Natural killer cell treated with Interleukin-12 subunit alpha and Interleukin-12 subunit beta and Interleukin-15 and Interleukin-18, amount 100 ng/mL, for 72 hours (primary cell): ENCODE measurements at regions not wholly inside any gene's neighbourhood (a gene's known extent, or its start where the extent isn't known, plus 50 kb on each side); places are given as distances from the start of the nearest gene placed in this dataset.

Experiments used
- ATAC-seq, 2 donors: fragments of 150-1000 bp; cut with Tn5 transposase in 1 of 2; sonication (Bioruptor Pico), chemical (Tn5 transposase) in 1 of 2; 2 replicates each; pipeline ENCODE4 v1.10.0; 2021
- DNase-seq: peaks from one replicate; pipeline ENCODE4 v3.0.0; 2022; ENCODE audit warnings: low spot score
- H3K27ac Mint-ChIP-seq, 2 donors: 1 replicate in 1 of 2; 2 replicates in 1 of 2; pipeline ENCODE4 v1.8.0; 2022; ENCODE audit warnings: mixed read lengths in 2 of 2, mild to moderate bottlenecking in 1 of 2, moderate library complexity in 1 of 2
- H3K27me3 Mint-ChIP-seq, 2 donors: 1 replicate in 1 of 2; 2 replicates in 1 of 2; pipeline ENCODE4 v1.8.0; 2022; ENCODE audit warnings: mixed read lengths in 2 of 2
- H3K36me3 Mint-ChIP-seq: one replicate; pipeline ENCODE4 v1.8.0; 2022; ENCODE audit warnings: mixed read lengths
- H3K4me1 Mint-ChIP-seq, 2 donors: 1 replicate in 1 of 2; 2 replicates in 1 of 2; pipeline ENCODE4 v1.8.0; 2022; ENCODE audit warnings: low read depth in 2 of 2, mixed read lengths in 2 of 2, mild to moderate bottlenecking in 1 of 2
- H3K4me3 Mint-ChIP-seq: one replicate; pipeline ENCODE4 v1.8.0; 2022; ENCODE audit warnings: mixed read lengths
- H3K9me3 Mint-ChIP-seq: 2 replicates; pipeline ENCODE4 v1.8.0; 2022; ENCODE audit warnings: mixed read lengths

DNA sequence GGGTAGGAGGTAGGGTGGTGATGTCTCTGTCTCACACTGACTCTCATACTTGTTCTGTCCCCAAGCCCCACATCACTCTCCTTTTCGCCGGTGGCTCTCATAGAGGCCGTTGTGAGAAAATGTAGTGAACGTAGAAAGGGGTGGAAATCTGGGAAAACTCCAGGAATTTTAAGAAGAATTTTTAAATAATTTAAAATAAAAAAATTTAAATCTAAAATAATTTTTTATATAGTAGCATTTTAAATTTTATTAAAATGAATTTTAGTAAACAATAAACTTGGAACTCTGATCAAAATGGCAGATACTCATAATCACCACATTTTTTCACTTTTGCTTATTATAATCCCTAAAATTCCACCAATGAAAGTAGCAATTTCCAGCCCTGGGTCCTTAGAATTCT, 473.6 kb upstream of the ZFHX3 start:
- Mint-ChIP-seq H3K36me3 (no peaks in the 10 kb centered on the region), H3K9me3 (peaks cover 2% of the 10 kb centered on the region), H3K4me1 (no peaks in the 10 kb centered on the region), H3K4me3 (no peak overlapping the region), H3K27ac (no peak overlapping the region), H3K27me3 (peaks cover 5% of the 10 kb centered on the region in 2 donors)
- no peak for ATAC-seq
- DNase-seq, result no peak

DNA sequence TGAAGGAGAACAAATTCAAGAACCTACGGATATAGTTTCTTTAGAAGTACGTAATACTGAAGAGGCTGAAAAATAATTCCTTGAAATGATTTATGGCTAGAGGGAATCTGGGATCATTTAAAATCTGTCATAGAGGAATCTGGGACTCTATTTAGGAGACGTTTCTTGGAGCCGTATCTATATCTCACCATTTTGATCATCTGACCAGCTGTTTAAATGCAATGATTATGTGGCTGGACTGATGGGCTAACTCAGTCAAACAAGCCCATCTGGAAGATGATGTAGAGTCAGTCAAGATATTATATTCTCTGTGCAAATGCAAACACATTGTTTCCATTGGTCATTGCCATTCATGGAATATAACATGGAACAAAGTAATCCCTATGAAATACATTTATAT, 467.7 kb upstream of the ZFHX3 start:
- no peak overlapping the region for H3K27ac Mint-ChIP-seq
- peaks cover 3 to 5% of the 10 kb centered on the region in 2 donors for H3K27me3 Mint-ChIP-seq
- DNase-seq, result no peak
- no peaks in the 10 kb centered on the region for H3K36me3 Mint-ChIP-seq
- ATAC-seq, result no peak
- peaks cover 6% of the 10 kb centered on the region for H3K9me3 Mint-ChIP-seq
- H3K4me1 Mint-ChIP-seq, result no peaks in the 10 kb centered on the region
- H3K4me3 Mint-ChIP-seq, result no peak overlapping the region

GRCh38 chr16:73510852-73511251, 462.9 kb upstream of the ZFHX3 start:
- no peaks in the 10 kb centered on the region for H3K27me3 Mint-ChIP-seq
- H3K4me1 Mint-ChIP-seq, result no peaks in the 10 kb centered on the region
- no peak for ATAC-seq
- no peak for DNase-seq
- H3K9me3 Mint-ChIP-seq, result peaks cover 7% of the 10 kb centered on the region
- H3K36me3 Mint-ChIP-seq, result no peaks in the 10 kb centered on the region
- no peak overlapping the region for H3K4me3 Mint-ChIP-seq
- H3K27ac Mint-ChIP-seq, result no peak overlapping the region

DNA sequence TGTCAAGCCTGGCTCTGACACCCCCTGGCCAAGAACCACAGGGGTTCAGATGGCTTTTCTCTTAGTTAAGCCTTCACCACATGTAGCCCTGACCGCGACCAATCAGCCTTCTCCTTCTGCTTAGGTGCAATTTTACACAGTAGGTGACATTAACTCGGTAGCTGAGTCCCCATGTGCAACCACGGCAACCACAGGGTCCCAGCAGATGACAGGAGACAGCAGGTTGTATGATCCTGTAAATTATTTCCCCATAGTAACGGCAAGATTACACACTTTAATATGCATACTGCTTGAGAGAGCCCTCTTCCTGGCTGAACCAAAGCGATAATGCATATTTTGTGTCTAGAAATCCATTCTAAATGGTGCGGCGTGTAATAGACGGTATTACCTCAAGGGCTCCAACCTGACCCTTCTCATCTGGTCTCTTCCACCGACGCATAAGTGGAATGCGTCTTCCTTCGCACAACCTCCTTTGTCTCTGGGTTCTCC, 458.7 kb upstream of the ZFHX3 start:
- H3K36me3 Mint-ChIP-seq, result no peaks in the 10 kb centered on the region
- no peak for ATAC-seq
- no peak overlapping the region for H3K4me3 Mint-ChIP-seq
- DNase-seq, result no peak
- H3K4me1 Mint-ChIP-seq, result no peaks in the 10 kb centered on the region
- no peaks in the 10 kb centered on the region for H3K27me3 Mint-ChIP-seq
- peaks cover 3% of the 10 kb centered on the region for H3K9me3 Mint-ChIP-seq
- H3K27ac Mint-ChIP-seq, result no peak overlapping the region

DNA sequence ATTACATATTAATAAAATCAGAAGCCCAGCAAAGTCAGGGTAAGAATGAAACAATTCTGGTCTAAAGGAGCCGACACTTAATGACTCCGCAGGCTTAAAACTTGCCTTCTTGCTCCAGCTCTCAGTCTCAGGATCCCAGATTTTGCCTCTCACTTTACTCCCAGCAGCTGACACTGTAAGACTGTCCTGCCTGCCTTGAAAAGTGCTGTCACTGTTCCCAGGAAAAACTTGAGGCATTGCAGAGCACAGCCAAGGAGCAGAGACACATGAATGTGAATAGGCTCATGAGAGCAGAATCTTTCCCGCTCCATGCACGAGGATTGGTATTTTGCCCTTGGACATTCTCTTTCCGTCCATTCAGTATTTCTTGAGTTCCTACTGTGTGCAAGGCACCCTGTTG, 457.6 kb upstream of the ZFHX3 start:
- ATAC-seq (no peak), DNase-seq (no peak)
- no peaks in the 10 kb centered on the region for H3K36me3 Mint-ChIP-seq
- H3K27ac Mint-ChIP-seq, result no peak overlapping the region
- no peaks in the 10 kb centered on the region for H3K4me1 Mint-ChIP-seq
- no peak overlapping the region for H3K4me3 Mint-ChIP-seq
- no peaks in the 10 kb centered on the region for H3K27me3 Mint-ChIP-seq
- peaks cover 3% of the 10 kb centered on the region for H3K9me3 Mint-ChIP-seq

- Mint-ChIP-seq H3K36me3 (no peaks in the 10 kb centered on the region), H3K27ac (no peak overlapping the region), H3K4me1 (no peaks in the 10 kb centered on the region), H3K9me3 (no peaks in the 10 kb centered on the region), H3K4me3 (no peak overlapping the region), H3K27me3 (no peaks in the 10 kb centered on the region)
- DNase-seq (no peak), ATAC-seq (no peak)
Observed at GRCh38 chr16:73504591-73505575, 457.0 kb upstream of the ZFHX3 start.

DNA sequence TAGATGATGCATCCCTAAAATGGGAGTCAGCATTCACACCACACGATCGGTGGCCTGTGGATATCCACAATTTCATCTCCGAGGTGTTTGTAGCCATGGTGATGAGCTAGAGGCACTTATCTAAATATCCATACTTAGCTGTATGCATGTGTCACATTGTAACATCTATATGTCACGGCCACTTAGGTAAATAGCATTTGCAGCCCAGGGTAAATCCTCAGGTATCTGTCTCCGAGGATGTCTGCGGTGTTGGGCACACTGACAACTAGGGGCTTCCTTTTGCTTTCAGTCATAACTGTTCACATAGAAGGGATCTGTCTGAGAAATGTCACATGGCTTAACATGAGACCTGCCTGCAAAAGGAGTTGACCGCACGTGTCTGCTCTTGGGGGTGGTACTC, 455.2 kb upstream of the ZFHX3 start:
- H3K9me3 Mint-ChIP-seq, result no peaks in the 10 kb centered on the region
- no peaks in the 10 kb centered on the region for H3K36me3 Mint-ChIP-seq
- H3K27me3 Mint-ChIP-seq, result no peaks in the 10 kb centered on the region
- no peak overlapping the region for H3K4me3 Mint-ChIP-seq
- no peaks in the 10 kb centered on the region for H3K4me1 Mint-ChIP-seq
- DNase-seq (no peak), ATAC-seq (no peak)
- no peak overlapping the region for H3K27ac Mint-ChIP-seq

DNA sequence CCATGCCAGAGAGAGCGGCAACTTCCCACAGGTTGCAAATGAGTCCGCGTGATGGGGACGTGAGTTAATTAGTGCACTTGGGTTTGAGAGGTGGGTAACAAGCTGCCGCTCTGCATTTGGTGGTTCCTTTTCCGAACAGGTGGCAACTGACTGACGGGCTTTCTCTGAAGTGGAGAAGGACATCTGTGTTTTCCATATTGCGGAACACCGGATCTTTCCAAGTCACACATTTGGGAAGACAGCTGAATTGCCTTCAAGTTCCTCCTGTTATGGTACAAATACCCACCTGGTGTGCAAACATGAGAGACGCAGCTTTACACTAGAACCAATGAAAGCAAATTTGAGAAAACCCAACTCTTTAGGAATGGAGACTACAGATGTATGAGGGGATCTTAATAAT, 451.3 kb upstream of the ZFHX3 start:
- H3K4me3 Mint-ChIP-seq, result no peak overlapping the region
- ATAC-seq (no peak), DNase-seq (no peak)
- H3K36me3 Mint-ChIP-seq, result no peaks in the 10 kb centered on the region
- H3K9me3 Mint-ChIP-seq, result no peaks in the 10 kb centered on the region
- H3K27me3 Mint-ChIP-seq, result no peaks in the 10 kb centered on the region
- H3K4me1 Mint-ChIP-seq, result no peaks in the 10 kb centered on the region
- no peak overlapping the region for H3K27ac Mint-ChIP-seq

DNA sequence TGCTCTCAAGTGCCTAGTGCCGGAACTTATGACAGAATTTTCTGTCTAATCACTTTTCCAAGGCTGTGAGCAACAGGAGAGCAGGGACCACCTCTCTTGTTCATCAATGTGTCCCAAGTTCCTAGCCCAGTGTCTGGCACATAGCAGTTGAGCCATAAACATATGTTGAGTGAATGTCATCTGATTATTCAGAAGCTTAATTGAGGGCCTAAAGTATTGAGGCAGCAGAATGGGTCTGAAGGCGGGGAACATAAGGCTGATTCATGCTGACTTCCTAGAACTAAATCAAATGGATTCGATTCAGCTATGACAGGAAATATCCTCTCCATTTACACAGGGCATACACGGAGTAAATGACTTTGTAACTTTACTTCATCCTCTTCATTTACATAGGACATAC, 438.0 kb upstream of the ZFHX3 start:
- Mint-ChIP-seq H3K36me3 (no peaks in the 10 kb centered on the region), H3K27me3 (peaks cover 18 to 19% of the 10 kb centered on the region in 2 donors), H3K4me1 (peaks cover 0 to 5% of the 10 kb centered on the region in 2 donors), H3K4me3 (no peak overlapping the region), H3K27ac (no peak overlapping the region), H3K9me3 (peaks cover 3% of the 10 kb centered on the region)
- no peak for ATAC-seq
- DNase-seq, result no peak

- no peak for ATAC-seq
Observed at GRCh38 chr16:73483934-73484711, 436.2 kb upstream of the ZFHX3 start.

DNA sequence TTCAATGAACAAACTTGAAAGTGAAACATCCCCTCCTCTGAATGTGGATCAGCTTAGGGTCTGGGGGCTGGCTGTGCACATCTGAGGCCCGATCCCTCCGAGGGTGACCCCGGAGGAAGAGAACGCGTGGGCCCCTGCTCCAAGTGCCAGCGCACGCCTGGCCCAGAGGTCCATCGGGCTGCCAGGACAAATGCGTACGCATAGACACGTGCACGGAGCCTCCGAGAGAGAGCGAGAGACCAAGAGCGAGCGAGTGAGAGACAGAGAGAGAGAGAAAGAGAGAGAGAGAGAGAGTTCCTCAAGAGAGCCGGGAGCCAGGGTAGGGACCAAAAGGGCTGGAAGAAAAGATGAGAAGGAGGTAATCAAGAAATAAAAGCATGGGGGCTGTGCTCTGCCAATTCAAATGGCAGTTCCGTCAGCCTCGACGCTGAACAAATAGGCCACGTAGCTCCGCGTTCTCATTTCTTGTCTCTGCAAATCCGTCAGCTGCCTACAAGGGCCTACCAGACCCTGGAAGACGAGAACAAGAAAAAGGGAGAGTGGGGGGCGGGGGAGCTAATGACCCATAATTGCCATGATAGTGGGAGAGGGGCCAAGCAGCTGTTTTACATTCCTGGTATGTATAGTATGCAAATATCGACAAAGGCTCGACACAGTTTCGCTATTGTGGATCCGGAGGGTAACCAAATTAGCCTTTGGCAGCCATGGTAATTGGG, 435.3 kb upstream of the ZFHX3 start:
- no peak overlapping the region for H3K4me3 Mint-ChIP-seq
- ATAC-seq (no peak), DNase-seq (no peak)
- H3K27ac Mint-ChIP-seq, result no peak overlapping the region
- peaks cover 0 to 5% of the 10 kb centered on the region in 2 donors for H3K4me1 Mint-ChIP-seq
- no peaks in the 10 kb centered on the region for H3K36me3 Mint-ChIP-seq
- peaks cover 18 to 23% of the 10 kb centered on the region in 2 donors for H3K27me3 Mint-ChIP-seq
- peaks cover 3% of the 10 kb centered on the region for H3K9me3 Mint-ChIP-seq

More at GRCh38 chr16:73483934-73484711, 436.2 kb upstream of the ZFHX3 start:
- no peaks in the 10 kb centered on the region for H3K36me3 Mint-ChIP-seq
- peaks cover 0 to 5% of the 10 kb centered on the region in 2 donors for H3K4me1 Mint-ChIP-seq
- H3K4me3 Mint-ChIP-seq, result no peak overlapping the region
- peaks cover 18 to 22% of the 10 kb centered on the region in 2 donors for H3K27me3 Mint-ChIP-seq
- peaks cover 3% of the 10 kb centered on the region for H3K9me3 Mint-ChIP-seq
- no peak overlapping the region for H3K27ac Mint-ChIP-seq
- no peak for DNase-seq

DNA sequence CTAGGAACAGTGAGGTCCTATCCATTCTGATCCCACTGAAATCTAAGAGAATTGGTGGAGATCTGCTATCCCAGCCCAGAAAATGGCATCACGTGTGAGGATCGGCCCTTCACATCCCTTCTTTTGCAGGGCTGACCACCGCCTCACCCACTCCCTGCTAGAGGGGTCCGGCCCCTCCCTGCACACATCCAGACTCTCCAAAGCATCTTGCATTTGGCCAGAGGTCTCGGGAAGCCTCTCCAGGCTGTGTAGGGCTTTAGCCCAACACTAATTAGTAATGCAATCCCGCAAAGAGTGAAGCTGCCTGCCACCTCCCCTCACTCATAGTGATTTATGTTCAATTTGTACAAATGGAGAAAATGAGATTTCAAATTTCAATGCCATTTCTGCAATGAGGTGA, 434.4 kb upstream of the ZFHX3 start:
- DNase-seq, result no peak
- Mint-ChIP-seq H3K27me3 (peaks cover 18 to 23% of the 10 kb centered on the region in 2 donors), H3K4me1 (peaks cover 0 to 5% of the 10 kb centered on the region in 2 donors), H3K9me3 (peaks cover 3% of the 10 kb centered on the region), H3K27ac (no peak overlapping the region), H3K36me3 (no peaks in the 10 kb centered on the region), H3K4me3 (no peak overlapping the region)
- no peak for ATAC-seq

- no peak for ATAC-seq
- no peaks in the 10 kb centered on the region for H3K36me3 Mint-ChIP-seq
- peaks cover 17 to 18% of the 10 kb centered on the region in 2 donors for H3K27me3 Mint-ChIP-seq
- DNase-seq, result no peak
- H3K27ac Mint-ChIP-seq, result no peak overlapping the region
- peaks cover 3% of the 10 kb centered on the region for H3K9me3 Mint-ChIP-seq
- H3K4me1 Mint-ChIP-seq, result peaks cover 0 to 5% of the 10 kb centered on the region in 2 donors
- H3K4me3 Mint-ChIP-seq, result no peak overlapping the region
Observed at GRCh38 chr16:73480381-73480780, 432.5 kb upstream of the ZFHX3 start.
